Parathyroid adenoma (tissue), 2 donors: ENCODE measurements at regions not wholly inside any gene's neighbourhood (a gene's known extent, or its start where the extent isn't known, plus 50 kb on each side); places are given as distances from the start of the nearest gene placed in this dataset.

ENCODE experiments used
- H2AFZ ChIP-seq: fragments of 300-600 bp; sonication (generic); one replicate; pipeline ENCODE4 v1.7.0; 2017; ENCODE audit warnings: antibody characterized with exemption, mild to moderate bottlenecking
- H3K27ac ChIP-seq: fragments of 300-600 bp; sonication (generic); one replicate; pipeline ENCODE4 v1.7.0; 2017
- H3K27me3 ChIP-seq: fragments of 300-600 bp; sonication (generic); one replicate; pipeline ENCODE4 v1.7.0; 2017; ENCODE audit warnings: low read length; ENCODE audit not compliant: control insufficient read depth, insufficient read depth
- H3K36me3 ChIP-seq: fragments of 300-600 bp; sonication (generic); one replicate; pipeline ENCODE4 v1.7.0; 2017; ENCODE audit warnings: low read length; ENCODE audit not compliant: control insufficient read depth, insufficient read depth
- H3K4me1 ChIP-seq: fragments of 300-600 bp; sonication (generic); one replicate; pipeline ENCODE4 v1.7.0; 2017; ENCODE audit warnings: control low read depth
- H3K4me2 ChIP-seq: fragments of 300-600 bp; sonication (generic); one replicate; pipeline ENCODE4 v1.7.0; 2017; ENCODE audit warnings: low read length
- H3K4me3 ChIP-seq: fragments of 300-600 bp; sonication (generic); one replicate; pipeline ENCODE4 v1.7.0; 2017; ENCODE audit warnings: low read depth, low read length
- H3K79me2 ChIP-seq: fragments of 300-600 bp; sonication (generic); one replicate; pipeline ENCODE4 v1.7.0; 2017; ENCODE audit warnings: control low read depth
- H3K9ac ChIP-seq: fragments of 300-600 bp; sonication (generic); one replicate; pipeline ENCODE4 v1.7.0; 2017; ENCODE audit warnings: mild to moderate bottlenecking
- H3K9me3 ChIP-seq: fragments of 300-600 bp; sonication (generic); one replicate; pipeline ENCODE4 v1.7.0; 2017; ENCODE audit warnings: low read length; ENCODE audit not compliant: control insufficient read depth
- CTCF ChIP-seq: fragments of 300-600 bp; sonication (generic); IDR thresholded peaks from one replicate; pipeline ENCODE4 v1.7.0; 2017; ENCODE audit warnings: antibody characterized with exemption, mild to moderate bottlenecking
- donor health status: primary hyperparathyroidism.

GRCh38 chr22:49460592-49461281, 366.9 kb downstream of the BRD1 start:
- H3K36me3 ChIP-seq = no peaks in the 10 kb centered on the region
- no peaks in the 10 kb centered on the region for H3K27me3 ChIP-seq

DNA sequence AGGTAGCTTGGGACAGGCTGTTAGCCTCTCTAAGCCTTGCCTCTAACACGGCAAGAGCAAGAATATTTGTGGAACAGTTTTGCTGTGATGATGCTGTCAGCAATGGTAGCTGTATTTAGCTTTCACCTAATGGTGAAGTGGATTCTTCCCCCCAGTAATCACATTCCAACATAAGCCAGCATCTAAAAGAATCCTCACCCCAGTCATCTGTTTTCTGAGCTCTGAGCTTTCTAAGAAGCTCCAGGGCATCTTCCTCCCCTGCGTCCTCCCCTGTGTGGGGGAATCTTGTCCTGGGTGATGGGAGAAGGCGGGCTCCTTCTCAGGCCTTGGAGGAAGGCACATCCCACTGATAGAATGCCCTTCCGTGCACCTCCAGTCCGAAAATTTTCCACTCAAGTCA, 367.6 kb downstream of the BRD1 start:
- Histone ChIP-seq H3K9me3 (no peaks in the 10 kb centered on the region), H3K36me3 (no peaks in the 10 kb centered on the region), H3K4me3 (no peak overlapping the region), H3K79me2 (no peaks in the 10 kb centered on the region), H3K27ac (no peak overlapping the region), H3K27me3 (no peaks in the 10 kb centered on the region), H3K9ac (no peak overlapping the region), H3K4me1 (no peaks in the 10 kb centered on the region), H3K4me2 (no peak overlapping the region), H2AFZ (no peak overlapping the region)
- TF ChIP-seq CTCF = no peak

More at GRCh38 chr22:49460592-49461281, 366.9 kb downstream of the BRD1 start:
- Histone ChIP-seq H3K79me2 (no peaks in the 10 kb centered on the region), H3K27ac (no peak overlapping the region), H3K4me3 (no peak overlapping the region), H2AFZ (no peak overlapping the region), H3K4me1 (no peaks in the 10 kb centered on the region), H3K9ac (no peak overlapping the region), H3K4me2 (no peak overlapping the region), H3K9me3 (no peaks in the 10 kb centered on the region)
- TF ChIP-seq CTCF = no peak

DNA sequence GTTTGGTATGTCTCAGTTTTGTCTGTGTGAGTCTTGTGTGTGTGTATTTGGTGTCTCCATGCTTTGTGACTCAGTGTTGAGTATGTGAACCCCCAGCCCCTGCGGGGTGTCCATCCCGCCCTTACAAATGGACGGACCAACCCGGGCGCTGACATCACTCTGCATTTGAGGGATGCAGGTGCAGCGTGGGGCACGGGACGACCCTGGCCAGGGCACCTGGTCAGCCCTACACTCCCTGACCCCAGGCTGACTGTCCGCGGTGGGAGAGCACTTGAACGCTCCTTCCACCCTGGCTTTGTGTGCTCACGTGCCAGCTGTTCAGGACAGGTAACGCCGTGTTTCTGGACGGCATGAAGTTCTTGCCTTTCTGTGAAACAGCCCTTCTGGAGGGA, 369.0 kb downstream of the BRD1 start:
- H3K4me1 ChIP-seq = no peaks in the 10 kb centered on the region
- no peak overlapping the region for H3K9ac ChIP-seq
- no peaks in the 10 kb centered on the region for H3K27me3 ChIP-seq
- no peak overlapping the region for H3K4me3 ChIP-seq
- no peaks in the 10 kb centered on the region for H3K79me2 ChIP-seq
- H2AFZ ChIP-seq = no peak overlapping the region
- H3K9me3 ChIP-seq = no peaks in the 10 kb centered on the region
- H3K27ac ChIP-seq = no peak overlapping the region
- no peak for TF ChIP-seq CTCF
- H3K4me2 ChIP-seq = no peak overlapping the region
- H3K36me3 ChIP-seq = no peaks in the 10 kb centered on the region

DNA sequence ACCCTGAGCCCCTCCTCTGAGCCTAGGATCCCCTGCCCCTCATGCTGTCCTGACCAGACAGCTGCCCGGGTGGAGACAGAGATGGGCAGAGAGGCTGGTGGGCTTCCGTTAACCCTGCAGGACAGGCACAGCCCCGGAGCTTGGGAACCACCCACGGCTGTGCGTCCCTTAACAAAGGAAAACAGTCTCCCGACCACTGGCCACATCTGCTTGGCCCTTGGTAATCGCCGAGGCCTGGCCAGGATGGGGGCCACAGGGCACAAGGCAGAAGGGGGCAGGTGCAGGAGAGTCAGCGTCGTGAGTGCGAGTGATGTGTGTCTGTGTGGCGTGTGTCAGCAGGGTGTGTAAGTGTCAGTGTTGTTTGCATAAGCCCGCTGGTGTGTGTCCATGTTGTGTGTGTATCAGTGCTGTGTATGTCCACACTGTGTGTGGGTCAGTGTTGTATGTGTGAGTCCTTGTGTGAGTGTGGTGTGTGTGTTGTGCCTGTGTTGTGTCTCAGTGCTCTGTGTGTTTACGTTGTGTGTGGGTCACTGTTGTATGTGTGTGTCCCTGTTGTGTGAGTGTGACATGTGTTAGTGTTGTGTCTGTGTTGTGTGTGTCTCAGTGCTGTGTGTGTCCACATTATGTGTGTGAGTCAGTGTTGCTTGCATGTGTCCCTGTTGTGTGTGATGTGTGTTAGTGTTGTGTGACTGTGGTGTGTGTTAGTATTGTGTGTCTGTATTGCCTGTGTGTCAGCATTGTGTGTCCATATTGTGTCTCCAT, 369.5 kb downstream of the BRD1 start:
- no peaks in the 10 kb centered on the region for H3K9me3 ChIP-seq
- H3K36me3 ChIP-seq = no peaks in the 10 kb centered on the region
- no peak for TF ChIP-seq CTCF
- no peak overlapping the region for H3K27ac ChIP-seq
- no peak overlapping the region for H3K4me2 ChIP-seq
- H3K4me3 ChIP-seq = no peak overlapping the region
- no peak overlapping the region for H2AFZ ChIP-seq
- H3K27me3 ChIP-seq = no peaks in the 10 kb centered on the region
- no peaks in the 10 kb centered on the region for H3K79me2 ChIP-seq
- H3K9ac ChIP-seq = no peak overlapping the region
- H3K4me1 ChIP-seq = no peaks in the 10 kb centered on the region
